Stimulated activated naive CD8-positive, alpha-beta T cell treated with anti-CD3 and anti-CD28 coated beads, Interleukin-15, amount 100 ng/mL, for 72 hours (primary cell): ENCODE measurements at regions not wholly inside any gene's neighbourhood (a gene's known extent, or its start where the extent isn't known, plus 50 kb on each side); places are given as distances from the start of the nearest gene placed in this dataset.
"Not testable (repeated sequence)": the region's sequence is repeated elsewhere in the genome, so short reads cannot be mapped to it uniquely, and the experiment has no call there.

ENCODE experiments used
- ATAC-seq: fragments of 150-1000 bp; cut with Tn5 transposase; 2 replicates; pipeline ENCODE4 v1.10.0; 2021; ENCODE audit warnings: mild to moderate bottlenecking, moderate library complexity
- DNase-seq, 2 donors: peaks; one replicate each; pipeline ENCODE4 v3.0.0; 2021 to 2022
- H3K27ac Mint-ChIP-seq, 2 donors: one replicate each; pipeline ENCODE4 v1.8.0; 2022; ENCODE audit warnings: mild to moderate bottlenecking in 2 of 2, mixed read lengths in 2 of 2, moderate library complexity in 2 of 2
- H3K27me3 Mint-ChIP-seq: one replicate; pipeline ENCODE4 v1.8.0; 2022; ENCODE audit warnings: mixed read lengths
- H3K4me1 Mint-ChIP-seq: one replicate; pipeline ENCODE4 v1.8.0; 2022; ENCODE audit warnings: mild to moderate bottlenecking, mixed read lengths
- H3K4me3 Mint-ChIP-seq, 2 donors: one replicate each; pipeline ENCODE4 v1.8.0; 2022; ENCODE audit warnings: mild to moderate bottlenecking in 2 of 2, mixed read lengths in 2 of 2, moderate library complexity in 1 of 2
- H3K9me3 Mint-ChIP-seq, 2 donors: one replicate each; pipeline ENCODE4 v1.8.0; 2022; ENCODE audit warnings: mixed read lengths in 2 of 2

GRCh38 chr7:56810466-56810865 lies 321.8 kb downstream of the ZNF479 start:
- H3K4me1 Mint-ChIP-seq: no peaks in the 10 kb centered on the region
- DNase-seq (no peak), ATAC-seq (no peak)
- no peak overlapping the region for H3K27ac Mint-ChIP-seq
- H3K27me3 Mint-ChIP-seq: no peaks in the 10 kb centered on the region
- H3K9me3 Mint-ChIP-seq: no peaks in the 10 kb centered on the region
- H3K4me3 Mint-ChIP-seq: no peak overlapping the region

GRCh38 chr7:56809734-56810133 lies 322.5 kb downstream of the ZNF479 start:
- not testable (repeated sequence) for H3K27me3 Mint-ChIP-seq, H3K4me1 Mint-ChIP-seq, H3K9me3 Mint-ChIP-seq, H3K27ac Mint-ChIP-seq, H3K4me3 Mint-ChIP-seq, ATAC-seq, DNase-seq

DNA sequence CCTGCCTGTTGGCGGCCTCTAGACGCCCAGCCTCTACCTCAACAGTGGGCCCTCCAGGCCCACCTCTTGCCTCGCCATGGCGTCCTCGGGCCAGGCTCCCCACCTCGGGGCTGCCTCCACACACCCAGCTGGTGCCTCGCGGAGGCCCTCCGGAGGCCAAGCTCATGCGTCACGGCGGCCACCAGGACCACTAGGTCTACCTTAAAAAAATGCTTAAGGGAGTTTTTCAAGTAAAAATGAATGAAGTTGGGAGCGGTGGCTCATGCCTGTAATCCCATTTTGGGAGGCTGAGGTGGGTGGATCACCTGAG lies 327.5 kb downstream of the ZNF479 start:
- not testable (repeated sequence) for H3K27me3 Mint-ChIP-seq, H3K27ac Mint-ChIP-seq, H3K9me3 Mint-ChIP-seq, H3K4me1 Mint-ChIP-seq, H3K4me3 Mint-ChIP-seq, ATAC-seq, DNase-seq

DNA sequence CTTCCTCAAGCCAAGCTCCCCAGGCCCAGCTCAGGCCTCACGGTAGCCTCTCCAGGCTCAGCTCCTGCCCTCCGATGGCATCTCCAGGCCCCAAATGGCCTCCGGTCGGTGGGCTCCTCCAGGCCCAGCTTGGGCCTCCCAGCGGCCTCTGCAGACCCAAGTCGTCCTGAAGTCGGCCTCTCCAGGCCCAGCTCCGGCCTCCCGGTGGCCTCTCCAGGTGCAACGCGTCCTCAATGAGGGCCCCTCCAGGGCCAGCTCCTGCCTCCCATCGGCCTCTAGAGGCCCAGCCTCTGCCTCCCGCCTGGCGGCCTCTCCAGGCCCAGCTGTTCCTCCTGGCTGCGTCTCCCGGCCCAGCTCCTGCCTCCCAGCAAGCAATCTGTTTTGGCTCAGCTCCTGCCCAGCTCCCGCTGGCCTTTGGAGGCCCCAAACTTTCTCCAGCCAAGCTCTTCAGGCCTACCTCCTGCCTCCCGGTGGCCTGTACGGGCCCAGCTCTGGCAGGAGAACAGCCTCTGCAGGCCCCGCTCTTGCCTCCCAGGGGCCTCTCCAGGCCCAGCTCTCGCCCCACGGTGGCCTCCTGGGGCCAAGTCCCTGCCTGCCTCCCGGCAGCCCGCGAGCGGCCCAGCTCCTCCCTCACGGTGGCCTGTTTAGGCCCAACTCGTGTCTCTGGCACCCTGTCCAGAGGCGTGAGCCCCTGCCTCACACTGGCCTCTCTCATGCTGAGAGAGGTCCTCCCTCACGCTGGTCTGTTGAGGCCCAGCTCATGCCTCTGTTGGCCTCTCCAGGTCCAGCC lies 328.1 kb downstream of the ZNF479 start:
- not testable (repeated sequence) for H3K4me3 Mint-ChIP-seq, H3K27me3 Mint-ChIP-seq, H3K4me1 Mint-ChIP-seq, H3K27ac Mint-ChIP-seq, H3K9me3 Mint-ChIP-seq, DNase-seq
- peak; percentile 23 for ATAC-seq

- not testable (repeated sequence) for H3K9me3 Mint-ChIP-seq, H3K4me1 Mint-ChIP-seq, DNase-seq, ATAC-seq, H3K27me3 Mint-ChIP-seq, H3K4me3 Mint-ChIP-seq, H3K27ac Mint-ChIP-seq
Measured at GRCh38 chr7:56803336-56803735, 328.9 kb downstream of the ZNF479 start.

DNA sequence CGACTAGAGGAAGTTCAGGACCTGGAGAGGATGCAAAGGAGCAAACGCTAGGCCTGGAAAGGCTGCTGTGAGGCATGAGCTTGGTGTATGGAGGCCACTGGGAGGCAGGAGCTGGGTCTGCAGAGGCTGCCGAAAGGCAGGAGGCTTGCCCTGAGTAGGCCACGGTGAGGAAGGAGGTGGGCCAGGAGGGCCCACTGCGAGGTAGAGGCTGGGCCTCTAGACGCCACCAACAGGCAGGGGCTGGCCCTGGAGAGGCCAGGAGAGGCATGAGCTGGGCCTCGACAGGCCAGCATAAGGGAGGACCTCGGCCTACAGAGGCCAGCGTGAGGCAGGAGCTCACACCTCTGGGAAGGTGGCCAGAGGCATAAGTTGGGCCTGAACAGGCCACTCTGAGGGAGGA lies 330.0 kb downstream of the ZNF479 start:
- not testable (repeated sequence) for DNase-seq, H3K27me3 Mint-ChIP-seq, H3K4me1 Mint-ChIP-seq, H3K9me3 Mint-ChIP-seq, H3K4me3 Mint-ChIP-seq, H3K27ac Mint-ChIP-seq
- ATAC-seq: peak; percentile 39

DNA sequence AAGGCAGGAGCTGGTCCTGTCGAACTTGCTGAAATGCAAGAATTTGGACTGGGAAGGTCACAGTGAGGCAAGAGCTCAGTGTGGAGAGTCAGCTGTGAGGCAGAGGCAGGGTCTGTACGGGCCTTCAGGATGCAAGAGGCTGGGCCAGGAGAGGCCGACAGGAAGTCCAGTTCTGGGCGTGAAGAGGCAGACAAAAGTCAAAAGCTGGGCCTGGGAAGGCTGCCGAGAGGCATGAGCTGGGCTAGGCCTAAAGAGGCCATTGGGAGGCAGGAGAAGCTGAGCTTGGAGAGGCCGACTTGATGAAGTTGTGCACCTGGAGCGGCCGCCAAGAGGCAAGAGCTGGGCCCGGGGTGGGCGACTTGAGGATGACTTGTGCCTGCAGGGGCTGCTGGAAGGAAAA lies 330.5 kb downstream of the ZNF479 start:
- not testable (repeated sequence) for H3K27ac Mint-ChIP-seq, DNase-seq, H3K4me3 Mint-ChIP-seq, H3K4me1 Mint-ChIP-seq, H3K27me3 Mint-ChIP-seq, ATAC-seq, H3K9me3 Mint-ChIP-seq

DNA sequence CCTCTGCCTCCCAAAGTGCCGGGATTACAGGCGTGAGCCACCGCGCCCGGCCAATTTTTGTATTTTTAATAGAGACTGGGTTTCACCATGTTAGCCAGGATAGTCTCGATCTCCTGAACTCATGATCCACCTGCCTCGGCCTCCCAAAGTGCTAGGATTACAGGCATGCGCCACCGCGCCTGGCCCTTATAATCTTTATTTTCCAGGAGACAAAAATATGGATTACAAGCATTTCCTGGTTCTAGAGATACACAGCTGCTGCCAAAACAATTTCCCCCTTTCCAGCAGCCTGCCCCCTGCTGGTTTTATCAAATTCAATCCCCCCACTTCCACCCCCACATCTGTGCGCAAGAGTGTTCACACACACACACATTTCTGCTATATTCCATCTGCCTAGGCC lies 333.4 kb downstream of the ZNF479 start:
- H3K27ac Mint-ChIP-seq, H3K27me3 Mint-ChIP-seq, ATAC-seq: not testable (repeated sequence)

GRCh38 chr7:56787474-56787873 lies 344.8 kb downstream of the ZNF479 start:
- not testable (repeated sequence) for H3K27me3 Mint-ChIP-seq, H3K9me3 Mint-ChIP-seq, H3K4me1 Mint-ChIP-seq, H3K27ac Mint-ChIP-seq, H3K4me3 Mint-ChIP-seq, DNase-seq
- ATAC-seq: peak; percentile 46

More for the DNA sequence above, 333.4 kb downstream of the ZNF479 start:
- H3K9me3 Mint-ChIP-seq, H3K4me3 Mint-ChIP-seq, H3K4me1 Mint-ChIP-seq, DNase-seq: not testable (repeated sequence)
